ENCODE measurements at regions not wholly inside any gene's neighbourhood (a gene's known extent, or its start where the extent isn't known, plus 50 kb on each side); places are given as distances from the start of the nearest gene placed in this dataset.

DNA sequence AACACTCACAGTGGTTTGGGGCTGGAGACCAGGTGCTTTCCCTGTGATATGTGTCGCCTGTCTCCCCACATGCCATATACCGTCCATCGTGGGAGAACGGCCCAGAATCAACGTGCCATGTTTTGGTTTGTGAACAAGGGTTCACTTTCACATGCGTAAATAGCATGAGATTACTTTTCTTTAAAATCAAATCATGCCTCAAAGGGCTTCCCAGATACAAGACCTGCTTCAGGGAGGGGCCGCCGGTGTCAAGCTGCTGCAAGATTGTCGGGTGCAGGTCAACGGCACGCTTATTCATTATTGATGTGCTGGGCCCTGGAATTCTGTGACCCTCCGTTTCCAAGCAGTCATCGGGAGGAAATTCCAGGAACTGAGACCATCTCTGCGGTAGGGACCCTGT, 145.2 kb upstream of the RTL1 start:
- DNase-seq, result no peak

DNA sequence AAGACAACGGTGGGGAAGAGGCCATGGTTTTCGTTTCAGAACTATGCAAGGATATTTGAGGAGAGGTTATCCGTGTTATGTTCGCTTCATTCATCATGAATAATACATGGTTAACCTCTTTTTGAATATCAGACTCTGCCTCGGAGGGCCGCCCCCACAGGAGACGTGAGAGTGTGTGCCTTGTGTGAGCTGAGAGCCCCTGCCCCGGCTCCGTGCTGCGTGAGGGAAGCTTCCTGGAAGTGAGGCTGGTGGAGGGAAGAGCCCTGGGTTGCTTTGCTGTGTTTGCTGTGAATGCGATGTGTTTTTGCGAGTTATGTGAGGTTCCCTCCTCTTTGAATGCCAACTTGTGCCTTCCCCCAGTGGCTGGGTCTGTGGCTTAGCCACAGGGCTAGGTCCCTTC, 146.0 kb upstream of the RTL1 start:
- DNase-seq, result no peak

DNA sequence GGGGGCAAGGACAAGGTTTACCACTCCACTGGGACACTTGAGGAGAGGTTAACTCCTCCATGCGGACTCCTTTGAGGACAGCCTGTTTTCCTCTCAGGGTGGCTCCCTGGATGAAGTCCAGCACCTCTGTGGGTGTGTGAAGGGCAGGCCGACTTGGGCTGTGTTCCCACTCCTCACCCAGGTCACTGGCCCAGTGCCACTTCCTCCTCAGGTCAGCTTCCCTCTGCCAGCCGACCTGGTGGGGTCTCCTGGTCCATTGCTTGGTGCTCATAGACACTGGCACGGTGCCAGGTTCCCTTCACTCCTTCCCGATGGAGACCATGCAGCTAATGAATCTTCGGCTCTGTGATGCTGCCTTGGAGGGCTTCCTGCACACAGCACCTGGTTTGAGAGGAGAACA, 146.4 kb upstream of the RTL1 start:
- no peak for DNase-seq

DNA sequence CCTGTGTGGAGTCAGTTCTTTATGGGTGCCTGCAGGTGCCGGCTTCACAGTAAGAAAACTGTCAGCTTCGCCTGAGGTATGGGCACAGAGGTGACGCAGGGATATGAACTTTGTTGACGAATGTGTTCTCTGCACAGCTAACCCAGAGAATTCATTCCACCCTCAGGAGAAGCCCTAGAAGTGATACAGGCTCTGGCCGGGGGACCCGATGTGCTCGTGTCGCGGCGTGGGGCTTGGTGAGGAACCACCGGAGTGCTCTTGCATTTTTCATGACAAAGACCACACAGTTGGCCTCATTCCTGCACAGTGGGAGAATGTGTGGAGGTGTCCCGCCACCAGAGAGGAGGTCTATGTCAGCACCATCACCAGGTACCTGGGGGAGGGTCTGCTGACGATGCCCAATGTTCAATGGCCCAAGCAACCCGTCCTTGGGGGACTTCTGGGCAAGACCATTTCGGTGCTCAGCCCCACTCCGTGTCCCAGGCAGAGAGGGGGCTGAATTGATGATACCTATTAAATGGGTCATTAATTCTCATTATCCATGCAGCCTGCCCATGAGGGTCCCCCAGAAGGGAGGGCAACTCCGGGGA, 147.5 kb upstream of the RTL1 start:
- no peak for DNase-seq

DNA sequence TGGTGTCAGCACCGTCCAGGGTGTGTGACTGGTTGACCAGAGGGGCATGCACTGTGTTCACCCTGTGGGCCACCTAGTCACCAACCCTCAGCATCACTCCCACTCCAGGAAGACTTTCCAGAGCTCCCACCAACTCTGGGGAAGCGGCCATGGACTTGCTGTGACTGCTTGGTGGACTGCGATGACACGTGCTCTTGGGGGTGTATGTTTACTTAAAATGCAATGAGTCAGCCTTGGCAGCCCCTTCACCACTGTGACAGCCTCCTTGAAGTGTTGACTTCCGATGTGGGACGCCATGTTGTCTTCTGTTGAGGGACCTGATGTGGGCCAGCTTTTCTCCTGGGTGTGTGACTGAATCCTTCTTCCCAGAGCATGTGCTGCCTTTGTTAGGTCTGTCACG, 151.1 kb upstream of the RTL1 start:
- no peak for DNase-seq

DNA sequence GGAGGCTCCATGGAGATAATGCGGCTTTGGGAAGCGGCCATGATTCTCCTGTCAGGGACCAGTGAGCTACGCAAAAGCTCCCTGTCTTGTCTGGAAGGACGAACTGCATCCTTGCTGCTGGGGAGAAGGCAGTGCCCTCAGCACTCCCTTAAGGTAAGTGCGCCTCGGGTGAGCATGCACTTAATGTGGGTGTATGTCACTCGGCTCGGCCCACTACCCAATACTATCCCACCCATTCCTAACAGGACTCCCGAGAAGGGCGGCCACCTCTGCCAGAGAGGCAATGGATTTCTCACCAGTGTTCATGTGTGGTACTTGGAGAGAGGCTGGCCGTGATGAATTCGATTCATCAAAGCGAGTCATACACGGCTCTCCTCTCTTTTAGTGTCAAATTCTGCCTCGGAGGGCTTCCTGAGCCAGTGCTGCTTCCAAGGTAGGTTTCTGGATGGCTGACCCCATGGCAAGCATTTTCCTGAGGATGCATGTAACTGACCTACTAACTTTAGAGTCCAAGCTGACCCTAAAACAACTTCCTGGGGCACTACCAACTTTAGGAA, 151.7 kb upstream of the RTL1 start:
- no peak for DNase-seq

DNA sequence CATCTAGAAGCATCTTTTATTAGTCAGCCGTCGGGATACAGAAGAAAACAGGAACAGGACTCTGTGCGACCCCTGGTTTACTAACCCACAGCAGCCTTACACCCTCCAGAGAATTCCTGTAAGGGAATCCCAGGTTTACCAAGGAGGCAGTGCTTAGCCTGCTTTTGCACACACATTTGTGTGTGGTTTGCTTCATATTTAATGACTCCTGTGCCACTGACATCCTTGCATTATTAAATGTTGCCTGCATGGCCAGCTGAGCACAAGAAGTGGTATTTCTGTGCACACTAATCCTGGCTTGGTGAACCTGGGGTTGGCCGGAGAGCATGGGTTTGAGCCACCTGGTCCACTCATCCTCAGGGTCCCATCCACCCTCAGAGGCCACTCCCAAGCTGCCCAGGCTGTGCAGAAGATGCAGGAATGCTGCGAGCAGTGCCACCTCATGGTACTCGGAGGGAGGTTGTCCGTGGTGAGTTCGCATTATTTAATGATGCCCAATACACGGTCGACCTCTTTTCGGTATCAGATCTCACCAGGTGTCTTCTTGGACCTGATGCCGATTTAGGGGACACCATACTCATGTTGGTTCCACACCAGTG, 152.4 kb upstream of the RTL1 start:
- no peak for DNase-seq

DNA sequence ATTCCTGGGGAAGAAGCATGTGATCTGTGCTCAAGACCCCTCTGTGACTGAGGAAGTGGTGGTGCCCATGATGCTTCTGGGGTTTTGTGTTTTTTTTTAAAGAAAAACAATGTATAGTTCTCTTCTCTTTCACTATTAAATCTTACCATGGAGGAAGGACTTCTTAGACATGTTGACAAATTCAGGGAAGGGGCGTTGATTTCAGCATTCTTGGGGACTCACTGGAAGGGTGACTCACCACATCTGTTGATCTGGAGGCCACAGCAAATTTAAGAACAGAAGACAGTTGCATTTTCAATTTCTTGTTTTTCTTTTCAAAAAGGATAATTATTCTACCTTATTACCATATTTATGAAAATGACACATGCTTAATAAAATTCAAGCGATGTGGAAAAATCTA, 152.9 kb upstream of the RTL1 start:
- no peak for DNase-seq

DNA sequence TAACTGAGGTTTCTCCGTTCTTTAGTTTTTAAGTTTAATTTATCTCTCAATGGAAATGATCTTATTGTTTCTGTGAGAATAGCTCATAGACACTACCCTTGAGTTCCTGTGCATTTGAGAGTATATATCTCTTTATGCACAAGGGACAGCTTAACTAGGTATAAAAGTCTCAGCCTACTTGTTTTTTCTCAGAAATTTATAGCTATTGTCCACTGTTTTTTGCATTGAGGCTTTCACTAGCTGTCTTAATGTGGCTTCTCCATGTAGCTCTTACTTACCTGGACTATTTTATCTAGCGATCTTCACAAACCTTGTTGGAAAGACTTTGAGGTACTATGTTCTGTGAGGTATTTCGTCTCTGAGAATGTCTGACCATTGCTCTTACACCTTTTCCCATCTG, 153.9 kb upstream of the RTL1 start:
- no peak for DNase-seq

DNA sequence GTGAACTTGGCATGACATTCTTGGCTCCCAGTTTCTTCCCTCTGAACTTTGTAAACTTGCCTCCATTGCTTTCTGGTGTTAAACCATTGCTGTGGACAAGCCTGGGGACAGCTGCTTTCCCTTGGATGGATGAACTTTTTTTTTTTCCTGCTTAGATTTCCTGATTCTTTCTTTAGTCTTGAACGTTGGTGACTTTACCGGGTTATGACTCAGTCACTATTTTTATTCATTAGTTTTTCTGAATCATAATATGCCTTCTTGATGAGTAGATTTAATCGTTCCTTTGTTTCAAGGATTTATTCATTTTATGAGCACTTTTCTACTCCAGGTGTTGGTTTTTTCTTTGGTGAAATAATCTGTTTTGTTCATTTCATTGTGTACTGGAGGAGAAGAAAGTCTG, 155.0 kb upstream of the RTL1 start:
- DNase-seq, result no peak

DNA sequence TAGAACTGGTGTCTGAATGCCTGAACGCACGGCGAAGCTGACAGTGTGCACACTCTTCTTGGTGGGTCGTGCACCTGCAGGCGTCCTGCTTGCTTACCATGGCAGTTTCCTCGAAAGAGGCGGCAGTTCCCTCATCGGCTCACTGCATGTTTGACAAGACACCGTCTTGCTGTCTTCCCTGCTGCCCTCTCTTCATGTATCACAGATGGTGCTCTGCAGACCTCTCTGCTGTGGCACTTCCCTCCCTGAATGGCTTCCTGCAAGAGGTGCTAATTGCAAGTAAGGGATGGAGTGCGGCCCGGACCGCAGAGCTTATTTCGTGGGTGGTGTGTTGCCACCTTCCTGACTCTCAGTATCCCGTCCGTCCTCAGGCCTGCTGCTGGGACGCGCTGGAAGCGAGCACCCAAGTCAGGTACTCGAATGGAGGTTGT, 156.7 kb upstream of the RTL1 start:
- no peak for DNase-seq

DNA sequence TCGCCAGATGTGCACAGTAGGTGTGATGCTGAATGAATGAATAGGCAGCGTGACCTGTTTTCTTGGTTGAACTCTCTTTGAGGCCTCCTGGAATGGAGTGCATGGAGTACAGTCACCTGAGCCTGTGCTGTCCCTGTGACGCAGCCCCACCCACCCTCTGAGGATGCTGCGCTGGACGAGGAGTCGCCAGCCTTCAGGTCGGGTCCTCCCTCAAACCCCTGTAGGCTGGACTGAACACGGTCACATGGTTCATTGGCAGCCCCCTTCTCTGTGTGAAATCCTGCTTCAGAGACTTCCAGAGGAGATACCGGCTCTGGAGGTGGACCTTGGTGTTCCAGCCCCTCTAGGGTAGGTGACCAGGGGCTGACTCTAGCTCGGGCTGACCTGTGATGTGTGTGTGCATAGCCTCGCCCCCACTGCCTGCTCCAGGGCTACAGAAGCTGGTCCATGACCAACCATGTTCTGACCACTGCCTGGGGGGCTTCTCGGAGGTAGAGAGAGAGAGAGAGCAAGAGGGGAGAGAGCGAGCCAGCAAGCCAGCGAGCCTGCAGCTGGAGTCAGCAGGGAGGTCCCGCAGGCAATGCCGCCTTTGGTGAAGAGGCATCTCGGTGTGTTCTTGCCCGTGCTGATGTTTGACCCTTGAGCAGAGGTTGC, 158.0 kb upstream of the RTL1 start:
- DNase-seq, result no peak

DNA sequence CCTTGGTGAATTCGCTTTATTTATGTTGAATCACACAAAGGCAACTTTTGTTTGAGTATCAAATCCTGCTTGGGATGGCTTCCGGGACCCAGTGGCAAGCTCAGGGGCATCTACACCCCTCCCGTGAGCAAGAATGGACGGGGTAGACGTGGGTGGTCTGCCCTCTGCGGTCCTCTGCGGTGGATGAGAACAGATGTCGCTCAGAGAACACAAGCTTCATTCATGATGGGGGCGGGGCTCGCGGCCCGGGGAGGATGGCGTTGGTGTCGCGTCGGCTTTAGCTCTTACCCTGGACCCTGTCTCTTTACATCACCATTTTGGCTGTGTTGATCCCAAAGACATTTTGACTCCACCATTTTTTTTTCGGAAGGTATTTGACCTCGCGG, 158.5 kb upstream of the RTL1 start:
- DNase-seq, result no peak

DNA sequence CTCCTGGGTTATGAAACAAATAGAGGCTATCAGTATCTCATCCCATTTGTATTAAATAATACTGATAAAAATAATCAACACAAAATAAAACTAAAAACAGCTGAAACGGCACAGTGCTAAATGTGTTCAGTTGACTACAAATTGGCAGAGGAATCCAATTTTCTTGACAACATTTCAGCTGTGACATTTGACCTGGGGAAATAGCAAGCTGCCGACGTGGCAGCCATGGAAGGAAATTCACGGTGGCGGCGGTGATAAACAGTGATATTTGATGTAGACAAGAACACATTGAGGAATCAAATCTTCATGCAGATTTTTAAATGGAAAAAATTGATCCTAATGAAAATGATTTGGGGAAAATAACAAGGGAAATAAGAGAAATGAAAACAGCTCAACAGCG, 159.1 kb upstream of the RTL1 start:
- DNase-seq, result no peak

DNA sequence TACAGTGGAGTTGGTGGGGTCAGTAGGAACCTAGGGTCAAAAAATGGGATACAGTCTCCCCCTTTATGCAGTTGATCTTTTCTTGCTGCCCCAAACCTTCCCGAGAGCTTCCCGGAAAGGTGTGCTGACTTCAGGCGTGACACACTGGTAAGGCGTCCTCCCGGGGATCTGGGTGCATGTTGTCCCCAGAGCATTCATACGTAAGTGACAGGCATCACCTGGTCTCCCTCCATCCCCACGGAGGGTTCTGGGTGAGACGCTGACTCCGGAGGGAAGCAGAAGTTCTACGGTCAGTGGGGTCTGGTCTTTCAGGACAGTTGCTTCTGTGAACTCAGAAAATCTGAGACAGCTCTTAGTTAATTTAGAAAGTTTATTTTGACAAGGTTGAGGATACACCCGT, 159.6 kb upstream of the RTL1 start:
- DNase-seq, result no peak

DNA sequence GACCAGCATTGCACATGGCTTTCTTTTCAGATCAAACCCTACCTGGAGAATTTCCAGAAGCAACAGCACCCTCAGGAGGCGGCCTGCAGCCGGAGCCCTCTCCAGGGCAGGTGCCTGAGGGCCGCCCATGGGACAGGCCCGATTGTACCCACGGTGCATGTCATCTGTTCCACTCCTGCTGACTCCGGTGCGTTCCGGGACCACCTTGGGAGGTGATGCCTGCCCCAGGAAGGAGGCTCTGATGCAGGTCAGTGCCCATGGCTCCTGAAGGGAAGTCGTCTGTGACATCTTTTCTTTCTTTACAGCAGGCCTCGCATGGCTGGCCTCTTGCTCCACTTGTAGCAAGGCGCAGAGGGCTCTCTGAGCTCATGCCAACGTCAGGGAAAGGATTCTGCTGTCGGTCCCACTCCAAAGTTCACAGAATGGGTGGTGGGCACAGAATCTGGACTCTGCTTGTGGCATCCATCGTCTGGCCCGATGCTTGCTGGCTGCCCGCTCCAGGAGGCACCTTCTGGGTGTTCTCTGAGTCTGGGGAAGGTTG, 160.7 kb upstream of the RTL1 start:
- DNase-seq, result no peak

DNA sequence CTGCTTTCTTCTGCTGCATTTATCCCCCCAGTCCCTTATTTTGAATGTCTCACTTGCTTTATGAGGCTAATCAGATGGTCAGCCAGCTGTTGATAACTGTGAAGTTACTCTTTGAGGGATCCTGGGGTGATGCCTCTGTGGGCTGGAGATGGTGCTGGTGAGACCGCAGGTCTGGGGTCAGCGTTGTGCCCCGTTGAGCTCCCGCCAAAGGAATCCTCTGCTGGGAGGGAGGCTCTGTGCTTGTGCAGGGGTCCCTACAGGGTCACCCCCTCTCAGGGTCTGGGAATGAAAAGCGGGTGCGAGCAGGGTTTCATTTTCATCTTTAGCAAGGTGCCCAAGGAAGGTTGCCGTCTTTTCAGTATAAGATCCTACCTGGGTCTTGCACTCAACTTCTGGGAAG, 161.2 kb upstream of the RTL1 start:
- no peak for DNase-seq

DNA sequence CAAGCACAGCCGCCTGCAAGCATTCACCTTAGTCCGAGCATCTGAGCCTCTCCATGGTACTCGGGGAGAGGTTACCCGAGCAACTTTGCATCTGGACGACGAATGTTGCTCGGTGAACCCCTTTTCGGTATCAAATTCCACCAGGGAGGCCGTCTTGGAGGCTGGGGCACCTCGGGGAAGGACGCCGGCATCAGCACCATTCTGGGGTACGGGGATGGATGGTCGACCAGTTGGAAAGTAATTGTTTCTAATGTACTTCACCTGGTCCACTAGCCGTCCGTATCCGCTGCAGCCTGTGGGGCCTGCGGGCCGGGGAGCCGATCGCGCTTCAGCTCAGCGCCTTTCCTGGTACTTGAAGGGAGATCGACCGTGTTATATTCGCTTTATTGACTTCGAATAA, 161.7 kb upstream of the RTL1 start:
- no peak for DNase-seq

DNA sequence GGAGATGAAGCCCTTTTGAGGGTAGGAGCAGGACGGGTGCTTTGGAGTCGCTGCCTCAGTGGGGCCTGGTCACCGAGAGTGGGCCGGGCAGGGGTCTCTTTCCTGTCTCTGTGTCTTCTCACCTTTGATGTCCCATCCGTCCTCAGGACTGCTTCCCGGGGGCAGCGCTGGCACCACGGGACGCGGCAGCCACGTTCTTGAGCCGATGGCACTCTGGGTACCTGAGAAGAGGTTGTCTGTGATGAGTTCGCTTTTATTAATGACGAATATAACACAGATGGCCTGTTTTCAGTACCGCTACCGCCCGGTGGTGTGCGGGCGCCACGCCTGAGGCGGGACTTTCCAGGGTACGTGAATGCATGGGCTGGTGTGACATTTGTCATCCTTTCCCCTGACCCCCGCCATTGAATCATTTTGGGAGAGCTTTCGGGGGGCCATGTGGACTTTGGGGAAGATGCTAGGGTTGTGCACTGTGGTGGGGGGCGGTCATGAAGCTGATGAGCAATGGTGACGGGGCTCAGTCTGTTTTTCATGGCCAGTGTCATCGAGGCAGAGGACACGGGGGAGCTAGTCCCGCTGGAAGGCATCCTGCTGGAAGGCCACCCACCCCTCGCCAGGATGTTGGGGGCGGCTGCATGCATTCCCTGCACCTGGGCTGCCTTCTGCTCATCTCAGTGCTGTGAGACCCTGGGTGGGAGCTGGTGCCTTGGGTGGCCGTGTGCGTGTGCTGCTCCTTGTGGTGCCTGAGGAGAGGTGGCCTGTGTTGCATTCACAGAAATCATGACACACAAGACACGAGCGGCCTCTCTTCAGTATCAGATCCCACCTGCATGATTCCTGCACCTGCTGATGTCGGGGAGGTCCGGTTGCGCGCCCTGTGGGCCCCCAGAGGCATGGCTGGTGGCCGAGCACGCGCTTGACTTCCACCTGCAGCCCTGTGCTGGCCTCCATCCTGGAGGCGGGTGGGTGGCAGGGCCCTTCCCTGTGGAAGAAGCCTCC, 162.5 kb upstream of the RTL1 start:
- no peak for DNase-seq

DNA sequence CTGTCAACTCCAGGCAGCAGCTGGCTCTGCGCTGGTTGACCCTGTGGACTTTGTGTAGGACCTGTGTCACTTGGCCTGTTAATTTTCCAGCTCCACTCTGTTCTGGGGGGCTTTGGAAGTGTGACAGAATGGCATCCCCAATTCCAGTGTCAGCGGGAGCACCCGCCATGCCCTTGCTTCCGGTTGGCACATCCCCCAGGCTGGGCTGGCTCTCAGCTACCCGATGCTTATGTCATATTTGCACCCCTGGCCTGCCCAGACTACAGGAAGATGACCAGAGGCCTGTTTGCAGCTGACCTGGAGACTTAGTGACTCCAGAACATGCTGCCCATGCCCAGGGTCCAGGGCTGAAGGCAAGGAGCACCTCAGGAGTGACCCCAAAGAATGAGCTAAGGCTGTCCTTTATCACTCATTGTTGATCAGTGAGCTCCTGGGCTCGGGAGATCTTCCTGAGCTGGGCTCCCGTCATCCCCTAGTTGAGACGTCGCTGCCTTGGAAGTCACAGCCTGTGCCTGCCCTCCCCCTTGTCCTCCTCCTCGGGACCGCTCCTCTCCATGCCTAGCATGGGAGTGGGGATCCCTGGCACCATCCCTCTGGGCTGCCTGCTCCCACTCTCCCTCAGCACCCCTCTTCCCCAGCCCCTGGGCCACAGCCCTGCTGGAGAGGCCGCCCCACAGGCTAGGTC, 163.4 kb upstream of the RTL1 start:
- no peak for DNase-seq

DNA sequence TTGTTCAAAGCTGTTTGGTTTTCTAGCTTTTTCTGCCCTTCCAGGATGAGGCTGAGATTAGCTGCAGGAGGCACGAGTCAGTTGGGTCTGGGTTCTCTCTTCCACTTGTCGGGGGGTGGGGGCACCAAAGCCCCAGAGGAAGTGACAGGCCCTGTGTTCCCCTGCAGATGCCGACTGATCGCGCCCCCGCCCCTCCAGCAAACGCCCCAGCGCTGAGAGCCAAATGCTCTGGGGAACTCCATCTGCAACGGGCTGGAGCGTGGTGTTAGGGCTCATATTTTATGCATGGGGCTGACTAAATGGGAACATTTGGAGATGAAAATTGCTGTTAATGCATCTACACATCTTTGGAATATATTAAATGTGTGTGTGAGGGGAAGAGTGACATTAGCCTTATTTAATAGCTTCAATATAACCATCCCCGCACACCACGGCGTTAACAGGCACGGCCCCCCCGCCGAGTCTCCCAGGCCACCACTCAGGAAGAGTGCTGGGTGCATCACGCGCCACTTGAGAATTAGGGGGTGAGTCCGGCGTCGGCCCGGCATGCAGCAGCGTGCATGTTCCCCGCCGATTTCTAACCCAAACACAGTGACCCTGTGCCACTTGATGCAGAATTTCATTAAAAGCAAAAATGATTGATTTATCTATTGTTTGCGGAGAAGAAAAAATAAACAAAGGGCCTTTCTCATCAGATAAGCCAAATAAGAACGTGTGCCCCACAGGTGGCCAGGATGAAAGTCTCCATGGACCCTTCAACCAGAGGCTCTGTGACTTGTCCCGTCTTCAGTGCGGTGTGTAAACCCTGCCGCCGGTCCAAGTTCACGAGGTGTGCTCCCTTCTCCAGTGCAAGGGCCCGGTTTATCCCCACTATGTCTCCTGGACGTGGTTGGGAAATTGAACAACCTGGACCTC, 165.0 kb upstream of the RTL1 start:
- DNase-seq, result no peak

DNA sequence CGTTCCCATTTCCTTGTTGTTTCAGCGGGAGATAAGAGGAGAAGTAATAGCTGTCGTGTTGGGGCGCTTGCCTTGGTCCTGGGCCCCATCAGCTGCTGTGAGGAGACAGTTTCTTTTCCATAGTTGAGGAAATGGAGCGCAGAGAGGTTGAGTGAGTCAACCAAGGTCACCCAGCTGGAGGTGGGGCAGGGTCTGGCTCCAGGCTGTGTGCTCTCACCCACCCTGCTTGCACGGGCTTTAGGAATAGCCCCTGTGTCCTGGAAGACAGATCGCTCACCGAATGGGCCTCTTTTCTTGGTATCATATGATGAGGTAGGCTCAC, 165.7 kb upstream of the RTL1 start:
- DNase-seq, result no peak

Measured in activated naive CD4-positive, alpha-beta T cell (primary cell).